Spleen (tissue), 11 donors: ENCODE measurements at regions not wholly inside any gene's neighbourhood (a gene's known extent, or its start where the extent isn't known, plus 50 kb on each side); places are given as distances from the start of the nearest gene placed in this dataset.

Experiments
- DNase-seq: peaks from one replicate; pipeline ENCODE4 v3.0.0-alpha.2; 2020
- H3K27ac ChIP-seq, 8 donors: fragments of 200-600 bp; sonication (generic) in 7 of 8; 1 replicate in 4 of 8; 2 replicates in 4 of 8; pipeline versions ENCODE4 v1.5.0 to v1.8.0; 2016 to 2021; ENCODE audit warnings: inconsistent platforms in 4 of 8, mild to moderate bottlenecking in 4 of 8, moderate library complexity in 1 of 8
- H3K27me3 ChIP-seq, 7 donors: fragments of 200-600 bp; sonication (generic) in 6 of 7; replicated peaks in 1 of 7; 1 replicate in 4 of 7; 2 replicates in 3 of 7; pipeline versions ENCODE4 v1.5.0 to v1.8.0; 2016 to 2021; ENCODE audit warnings: inconsistent platforms in 3 of 7, mild to moderate bottlenecking in 1 of 7
- H3K36me3 ChIP-seq, 6 donors: fragments of 200-600 bp; sonication (generic) in 5 of 6; 1 replicate in 4 of 6; 2 replicates in 2 of 6; pipeline versions ENCODE4 v1.5.0 to v1.8.0; 2016 to 2021; ENCODE audit warnings: inconsistent platforms in 2 of 6
- H3K4me1 ChIP-seq, 6 donors: fragments of 200-600 bp; sonication (generic) in 5 of 6; 1 replicate in 3 of 6; 2 replicates in 3 of 6; pipeline versions ENCODE4 v1.5.0 to v1.8.0; 2016 to 2021; ENCODE audit warnings: inconsistent platforms in 3 of 6
- H3K4me3 ChIP-seq, 8 donors: fragments of 200-600 bp; sonication (generic) in 7 of 8; 1 replicate in 4 of 8; 2 replicates in 4 of 8; pipeline versions ENCODE4 v1.5.0 to v1.8.0; 2016 to 2021; ENCODE audit warnings: inconsistent platforms in 4 of 8, mild to moderate bottlenecking in 4 of 8, moderate library complexity in 2 of 8
- H3K9me3 ChIP-seq, 8 donors: fragments of 200-600 bp; sonication (generic) in 7 of 8; 1 replicate in 4 of 8; 2 replicates in 4 of 8; pipeline versions ENCODE4 v1.5.0 to v1.8.0; 2016 to 2021; ENCODE audit warnings: inconsistent platforms in 4 of 8
- CTCF ChIP-seq, 11 experiments: fragments of 200-600 bp in 7 of 11; fragments of 450-650 bp in 4 of 11; sonication (generic) in 4 of 11; IDR thresholded peaks in 8 of 11; conservative IDR thresholded peaks in 3 of 11; 1 replicate in 7 of 11; 2 replicates in 4 of 11; pipeline versions ENCODE4 v1.4.0 to v1.8.0; 2016 to 2021; ENCODE audit warnings: antibody characterized with exemption in 11 of 11, inconsistent platforms in 4 of 11, mild to moderate bottlenecking in 1 of 11
- POLR2A ChIP-seq, 3 donors: fragments of 450-650 bp; IDR thresholded peaks; one replicate each; pipeline ENCODE4 v1.5.1; 2017; ENCODE audit warnings: antibody characterized with exemption in 3 of 3, mild to moderate bottlenecking in 1 of 3
- POLR2AphosphoS5 ChIP-seq, 3 donors: sonication (generic); formaldehyde crosslinking; IDR thresholded peaks; one replicate each; pipeline ENCODE4 v1.5.1; 2017; ENCODE audit warnings: antibody characterized with exemption in 3 of 3
- WGBS, 5 donors: extraction: QIAGEN DNeasy Blood & Tissue Kit in 3 of 5; methylation state at CpG; one replicate each; pipeline versions ENCODE4 v1.1.5 to v1.1.7; 2013 to 2018; 5-methylcytosine and 5-hydroxymethylcytosine counted together
- intact Hi-C: fragments of 100-400 bp; cut with DNase I; formaldehyde crosslinking; loops from one replicate; pipeline ENCODE4 v1.15.0; 2023; ENCODE audit warnings: low total_unique reads
- donor health status: healthy with polysubstance abuse.
- donor health status: DM: no; HTN: no; CAD: no; lungs with moderate emphysema.
- donor health status: DM: no; HTN: no; CAD: no.
- donor health status: Bipolar disorder and iron deficiency.
- donor health status: healthy.
- donor health status: DM: no; HTN: no; CAD: no.
- donor health status: DM: yes; HTN: yes; CAD: no.

DNA sequence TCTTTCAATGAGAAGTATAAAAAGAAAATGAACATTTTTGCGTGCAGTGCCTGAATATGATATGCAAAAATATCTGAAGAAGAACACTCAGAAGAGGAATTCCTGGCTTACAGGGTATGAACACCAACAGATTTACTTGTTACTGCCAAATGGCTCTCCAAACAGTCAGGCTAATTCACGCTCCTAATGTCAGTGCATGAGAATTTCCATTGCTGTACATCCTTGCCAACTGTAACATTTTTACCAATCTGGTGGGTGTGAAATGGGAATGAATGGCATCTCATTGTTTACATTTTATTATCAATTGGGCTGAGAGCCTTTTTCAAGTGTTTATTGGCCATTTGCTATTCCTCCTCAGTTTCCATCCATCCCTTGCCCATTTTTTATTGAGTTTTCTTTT, 365.3 kb upstream of the MAP3K7 start:
- H3K4me1 ChIP-seq: no peaks in the 10 kb centered on the region
- no peak for DNase-seq
- peaks cover 0 to 11% (median 0%) of the 10 kb centered on the region in 8 donors for H3K9me3 ChIP-seq
- intact Hi-C loops: no loop called here
- WGBS, 5 donors: 84 to 92% (median 90%) methylated on average over 2 of the region's 2 CpGs
- TF ChIP-seq POLR2AphosphoS5 (IDR thresholded peaks at IDR 0.05) (no peak), POLR2A (IDR thresholded peaks at IDR 0.05) (no peak), CTCF (IDR thresholded peaks at IDR 0.05 in 8 of 11, conservative IDR thresholded peaks at IDR 0.05 in 3 of 11) (no peak)
- H3K4me3 ChIP-seq: no peak overlapping the region
- H3K27ac ChIP-seq: no peak overlapping the region
- no peaks in the 10 kb centered on the region for H3K27me3 ChIP-seq
- H3K36me3 ChIP-seq: no peaks in the 10 kb centered on the region

DNA sequence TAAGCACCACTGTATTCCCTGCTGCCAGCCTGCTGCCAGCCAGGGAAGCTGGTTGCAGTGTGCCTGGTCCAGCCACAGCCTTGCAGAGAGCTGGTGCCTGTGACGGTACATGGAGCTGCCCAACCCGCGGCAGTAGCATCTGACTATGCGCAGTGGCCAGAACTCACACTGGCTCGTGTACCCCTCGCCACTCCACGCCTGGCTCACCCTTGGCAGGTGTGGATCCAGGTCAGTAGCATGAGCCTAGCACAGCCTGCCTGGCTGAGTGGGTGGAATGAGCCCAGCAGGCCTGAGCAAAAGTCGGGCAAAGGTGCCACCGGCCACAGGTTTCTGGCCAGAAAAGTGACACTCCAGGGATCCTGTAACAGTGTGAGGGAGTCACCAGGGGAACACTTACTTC, 361.7 kb upstream of the MAP3K7 start:
- intact Hi-C loops: no loop called here
- H3K9me3 ChIP-seq: peaks cover 0 to 6% (median 0%) of the 10 kb centered on the region in 8 donors
- H3K36me3 ChIP-seq: no peaks in the 10 kb centered on the region
- DNase-seq: no peak
- H3K27me3 ChIP-seq: no peaks in the 10 kb centered on the region
- no peaks in the 10 kb centered on the region for H3K4me1 ChIP-seq
- H3K4me3 ChIP-seq: no peak overlapping the region
- H3K27ac ChIP-seq: no peak overlapping the region
- no peak for TF ChIP-seq POLR2A (IDR thresholded peaks at IDR 0.05)
- TF ChIP-seq POLR2AphosphoS5 (IDR thresholded peaks at IDR 0.05): no peak
- no peak for TF ChIP-seq CTCF (IDR thresholded peaks at IDR 0.05 in 8 of 11, conservative IDR thresholded peaks at IDR 0.05 in 3 of 11)
- 82 to 94% (median 90%) methylated on average over 9 of the region's 9 CpGs for WGBS, 5 donors

GRCh38 chr6:90947184-90948064, 360.6 kb upstream of the MAP3K7 start:
- H3K36me3 ChIP-seq: no peaks in the 10 kb centered on the region
- no peaks in the 10 kb centered on the region for H3K27me3 ChIP-seq
- H3K4me3 ChIP-seq: no peak overlapping the region
- H3K4me1 ChIP-seq: no peaks in the 10 kb centered on the region
- intact Hi-C loops: no loop called here
- no peak for TF ChIP-seq CTCF (IDR thresholded peaks at IDR 0.05 in 8 of 11, conservative IDR thresholded peaks at IDR 0.05 in 3 of 11)
- TF ChIP-seq POLR2AphosphoS5 (IDR thresholded peaks at IDR 0.05): no peak
- TF ChIP-seq POLR2A (IDR thresholded peaks at IDR 0.05): no peak
- H3K27ac ChIP-seq: no peak overlapping the region
- DNase-seq: no peak
- 92 to 96% (median 93%) methylated on average over 18 to 29 of the region's 29 CpGs for WGBS, 5 donors
- H3K9me3 ChIP-seq: no peaks in the 10 kb centered on the region

DNA sequence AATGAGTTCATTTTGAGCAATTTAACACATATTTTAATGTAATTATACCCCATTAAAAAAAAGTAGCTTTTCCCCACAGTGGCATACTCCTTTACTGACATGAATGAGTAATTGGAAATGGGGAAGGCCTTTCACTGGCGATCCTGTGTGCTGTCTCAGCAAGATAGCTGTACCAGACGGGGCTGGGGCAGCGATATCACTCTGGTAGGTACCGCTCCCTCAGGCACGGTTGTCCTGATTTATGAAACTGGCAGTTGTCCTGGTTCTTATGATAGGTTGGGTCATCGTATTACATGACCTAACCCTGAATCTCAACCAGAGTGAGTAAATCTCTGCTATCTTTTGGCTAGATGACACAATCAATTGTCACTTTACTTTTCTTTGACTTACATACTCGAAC, 355.0 kb upstream of the MAP3K7 start:
- Histone ChIP-seq H3K9me3 (no peaks in the 10 kb centered on the region), H3K27ac (peak overlapping the region in 2 of 8 donors; percentile 53 to 65), H3K4me3 (no peak overlapping the region), H3K4me1 (peaks cover 0 to 14% (median 6%) of the 10 kb centered on the region in 6 donors), H3K36me3 (no peaks in the 10 kb centered on the region), H3K27me3 (no peaks in the 10 kb centered on the region)
- DNase-seq: no peak
- whole genome bisulfite sequencing, 5 donors: 84 to 91% (median 86%) methylated on average over 7 of the region's 7 CpGs
- intact Hi-C loops: no loop called here
- TF ChIP-seq POLR2AphosphoS5 (IDR thresholded peaks at IDR 0.05): no peak
- TF ChIP-seq POLR2A (IDR thresholded peaks at IDR 0.05): no peak
- TF ChIP-seq CTCF (IDR thresholded peaks at IDR 0.05 in 8 of 11, conservative IDR thresholded peaks at IDR 0.05 in 3 of 11): no peak
